ENCODE measurements at regions not wholly inside any gene's neighbourhood (a gene's known extent, or its start where the extent isn't known, plus 50 kb on each side); places are given as distances from the start of the nearest gene placed in this dataset.

DNA sequence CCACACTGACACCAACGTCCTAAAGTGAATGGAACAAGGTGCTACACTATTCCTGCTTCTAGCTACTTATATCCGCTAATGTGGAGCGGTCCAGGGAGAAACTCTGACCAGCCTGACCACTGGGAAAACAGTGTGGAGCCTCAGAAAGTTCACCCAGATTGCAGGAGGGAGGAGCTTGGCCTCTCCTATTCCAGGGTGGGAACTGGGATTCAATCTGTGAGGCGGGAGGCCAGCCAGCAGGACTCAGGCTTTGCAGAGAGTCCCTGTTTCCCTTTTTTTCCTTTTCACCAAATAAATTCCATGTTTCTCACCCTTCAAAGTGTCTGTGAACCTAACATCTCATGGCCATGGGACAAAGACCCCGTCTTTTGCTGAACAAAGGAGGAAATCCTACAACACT is 86.4 kb upstream of the SEMA3C start:
- Histone ChIP-seq H3K27me3 (no peaks in the 10 kb centered on the region), H3K27ac (no peak overlapping the region), H3K4me3 (no peak overlapping the region), H3K4me1 (no peaks in the 10 kb centered on the region), H3K36me3 (no peaks in the 10 kb centered on the region), H3K9me3 (no peaks in the 10 kb centered on the region)
- TF ChIP-seq, protein P1, sequence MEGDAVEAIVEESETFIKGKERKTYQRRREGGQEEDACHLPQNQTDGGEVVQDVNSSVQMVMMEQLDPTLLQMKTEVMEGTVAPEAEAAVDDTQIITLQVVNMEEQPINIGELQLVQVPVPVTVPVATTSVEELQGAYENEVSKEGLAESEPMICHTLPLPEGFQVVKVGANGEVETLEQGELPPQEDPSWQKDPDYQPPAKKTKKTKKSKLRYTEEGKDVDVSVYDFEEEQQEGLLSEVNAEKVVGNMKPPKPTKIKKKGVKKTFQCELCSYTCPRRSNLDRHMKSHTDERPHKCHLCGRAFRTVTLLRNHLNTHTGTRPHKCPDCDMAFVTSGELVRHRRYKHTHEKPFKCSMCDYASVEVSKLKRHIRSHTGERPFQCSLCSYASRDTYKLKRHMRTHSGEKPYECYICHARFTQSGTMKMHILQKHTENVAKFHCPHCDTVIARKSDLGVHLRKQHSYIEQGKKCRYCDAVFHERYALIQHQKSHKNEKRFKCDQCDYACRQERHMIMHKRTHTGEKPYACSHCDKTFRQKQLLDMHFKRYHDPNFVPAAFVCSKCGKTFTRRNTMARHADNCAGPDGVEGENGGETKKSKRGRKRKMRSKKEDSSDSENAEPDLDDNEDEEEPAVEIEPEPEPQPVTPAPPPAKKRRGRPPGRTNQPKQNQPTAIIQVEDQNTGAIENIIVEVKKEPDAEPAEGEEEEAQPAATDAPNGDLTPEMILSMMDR (IDR thresholded peaks at IDR 0.05) = no peak
- TF ChIP-seq POLR2A (IDR thresholded peaks at IDR 0.05) = no peak
- no peak for DNase-seq

DNA sequence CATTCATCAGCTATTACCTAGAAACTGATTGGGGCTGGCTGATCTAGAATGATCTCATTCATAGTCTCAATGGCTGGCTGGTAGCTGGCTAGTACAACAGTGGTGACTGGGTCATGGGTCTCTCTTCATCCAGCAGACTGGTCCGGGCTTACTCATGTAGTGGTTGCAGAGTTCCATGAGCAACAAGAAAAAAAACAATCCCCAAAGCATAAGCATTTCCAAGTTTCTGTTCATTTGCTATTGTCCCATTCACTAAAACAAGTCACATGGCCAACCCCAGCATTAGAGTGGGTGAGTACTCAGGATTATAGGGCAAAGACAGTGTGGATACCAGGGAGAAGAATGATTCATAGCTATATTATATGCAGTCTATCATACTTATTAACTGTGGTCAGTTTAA is 85.2 kb upstream of the SEMA3C start:
- H3K27ac ChIP-seq = no peak overlapping the region
- no peaks in the 10 kb centered on the region for H3K36me3 ChIP-seq
- no peaks in the 10 kb centered on the region for H3K4me1 ChIP-seq
- H3K9me3 ChIP-seq = no peaks in the 10 kb centered on the region
- TF ChIP-seq POLR2A (IDR thresholded peaks at IDR 0.05) = no peak
- TF ChIP-seq, protein P1 (IDR thresholded peaks at IDR 0.05) = no peak
- no peaks in the 10 kb centered on the region for H3K27me3 ChIP-seq
- DNase-seq = no peak
- no peak overlapping the region for H3K4me3 ChIP-seq

DNA sequence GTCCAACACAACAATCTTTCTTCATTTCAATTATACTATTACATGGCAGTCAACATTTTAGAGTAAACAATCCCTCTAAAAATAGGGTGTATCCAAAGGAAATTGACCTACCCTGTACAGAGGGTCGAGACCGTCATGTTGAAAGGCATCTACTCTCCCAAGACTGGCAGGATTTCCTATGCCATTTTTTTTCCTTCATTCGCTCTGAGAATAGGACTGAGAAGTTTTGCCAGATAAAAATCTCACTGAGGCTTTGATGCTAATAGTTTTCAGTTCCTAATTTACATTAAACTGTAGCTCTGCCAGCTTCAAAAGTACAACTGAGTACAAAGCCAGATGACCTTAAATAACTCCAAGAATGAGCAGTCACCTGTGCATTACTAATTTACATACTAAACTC is 84.5 kb upstream of the SEMA3C start:
- Histone ChIP-seq H3K36me3 (no peaks in the 10 kb centered on the region), H3K4me3 (no peak overlapping the region), H3K4me1 (no peaks in the 10 kb centered on the region), H3K27me3 (no peaks in the 10 kb centered on the region), H3K9me3 (no peaks in the 10 kb centered on the region), H3K27ac (no peak overlapping the region)
- TF ChIP-seq POLR2A (IDR thresholded peaks at IDR 0.05) = no peak
- TF ChIP-seq, protein P1 (IDR thresholded peaks at IDR 0.05) = no peak
- no peak for DNase-seq

DNA sequence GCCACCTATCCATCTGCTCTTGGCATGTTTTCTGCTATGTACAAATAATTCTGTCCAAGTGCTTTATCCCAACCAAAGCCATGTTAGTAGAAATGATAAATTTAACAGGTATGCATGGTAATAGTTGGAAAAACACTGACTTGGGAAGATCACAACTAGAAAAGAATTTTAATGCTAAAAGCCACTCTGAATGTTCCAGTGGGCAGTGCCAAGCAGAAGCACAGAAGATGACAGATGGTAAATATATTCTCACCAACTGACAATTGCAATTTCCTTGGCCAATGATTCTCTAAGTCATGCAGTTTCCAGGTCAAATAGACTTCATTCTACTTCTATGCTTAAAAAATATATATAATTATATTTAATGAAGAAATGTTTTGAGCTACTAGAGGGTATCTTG is 83.6 kb upstream of the SEMA3C start:
- Histone ChIP-seq H3K4me1 (no peaks in the 10 kb centered on the region), H3K36me3 (no peaks in the 10 kb centered on the region), H3K27ac (no peak overlapping the region), H3K9me3 (no peaks in the 10 kb centered on the region), H3K27me3 (no peaks in the 10 kb centered on the region), H3K4me3 (no peak overlapping the region)
- DNase-seq = no peak
- TF ChIP-seq, protein P1 (IDR thresholded peaks at IDR 0.05) = no peak
- no peak for TF ChIP-seq POLR2A (IDR thresholded peaks at IDR 0.05)

DNA sequence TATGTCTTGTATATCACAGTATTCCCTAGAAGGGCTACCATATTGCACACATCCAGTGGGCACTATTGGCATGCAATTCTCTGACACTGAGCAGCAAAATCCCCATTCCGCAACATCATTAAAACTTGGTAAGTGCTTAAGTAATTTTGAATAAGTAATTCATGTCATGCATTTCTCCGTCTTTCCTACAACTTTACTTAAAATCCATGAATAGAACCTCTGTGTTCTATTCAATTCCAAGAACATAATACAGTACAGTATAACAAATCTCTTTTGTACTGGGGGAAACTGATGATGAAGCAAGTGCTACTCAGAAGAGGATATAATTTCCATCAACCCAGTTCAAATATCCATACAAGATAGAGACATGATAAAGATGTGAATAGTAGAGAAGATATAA is 80.9 kb upstream of the SEMA3C start:
- no peak for TF ChIP-seq POLR2A (IDR thresholded peaks at IDR 0.05)
- TF ChIP-seq, protein P1 (IDR thresholded peaks at IDR 0.05) = no peak
- DNase-seq = no peak
- H3K9me3 ChIP-seq = no peaks in the 10 kb centered on the region
- H3K27me3 ChIP-seq = no peaks in the 10 kb centered on the region
- H3K4me3 ChIP-seq = no peak overlapping the region
- no peaks in the 10 kb centered on the region for H3K36me3 ChIP-seq
- no peaks in the 10 kb centered on the region for H3K4me1 ChIP-seq
- H3K27ac ChIP-seq = no peak overlapping the region

DNA sequence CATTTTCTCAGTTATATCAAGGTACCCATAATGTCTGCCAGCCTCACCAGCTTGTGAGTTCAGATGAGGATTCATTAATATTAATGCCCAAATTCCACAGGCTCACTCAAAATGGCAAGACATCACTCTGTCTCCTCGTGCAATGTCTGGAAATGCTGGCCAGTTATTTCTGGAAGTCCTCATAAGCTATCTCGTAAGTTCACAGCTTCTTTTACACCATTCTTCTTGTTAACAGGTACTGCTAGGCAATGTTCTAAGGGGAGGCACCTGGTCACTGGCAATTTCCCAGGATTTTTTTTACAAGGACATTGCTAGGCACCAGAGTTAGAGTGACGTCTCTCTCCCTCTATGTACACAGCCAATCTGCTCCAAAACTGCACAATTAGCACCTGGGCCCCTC is 80.2 kb upstream of the SEMA3C start:
- no peak for DNase-seq
- H3K27me3 ChIP-seq = no peaks in the 10 kb centered on the region
- no peaks in the 10 kb centered on the region for H3K4me1 ChIP-seq
- no peak overlapping the region for H3K27ac ChIP-seq
- no peak overlapping the region for H3K4me3 ChIP-seq
- H3K36me3 ChIP-seq = no peaks in the 10 kb centered on the region
- no peaks in the 10 kb centered on the region for H3K9me3 ChIP-seq
- no peak for TF ChIP-seq POLR2A (IDR thresholded peaks at IDR 0.05)
- TF ChIP-seq, protein P1 (IDR thresholded peaks at IDR 0.05) = no peak
